ENCODE measurements at regions not wholly inside any gene's neighbourhood (a gene's known extent, or its start where the extent isn't known, plus 50 kb on each side); places are given as distances from the start of the nearest gene placed in this dataset.

GRCh38 chr5:102010644-102011043, 285.4 kb downstream of the SLCO4C1 start:
- Histone ChIP-seq H3K9me3 (no peaks in the 10 kb centered on the region), H3K4me1 (no peaks in the 10 kb centered on the region), H3K4me3 (no peak overlapping the region), H3K27me3 (no peaks in the 10 kb centered on the region), H3K36me3 (ENCODE audit: low read depth, missing control alignments) (no peaks in the 10 kb centered on the region), H3K27ac (no peak overlapping the region)
- intact Hi-C loops (cut with DNase I; ENCODE audit: low total_unique reads) = no loop called here
- DNase-seq = no peak
- TF ChIP-seq POLR2A (IDR thresholded peaks at IDR 0.05) = no peak
- TF ChIP-seq, protein P1, sequence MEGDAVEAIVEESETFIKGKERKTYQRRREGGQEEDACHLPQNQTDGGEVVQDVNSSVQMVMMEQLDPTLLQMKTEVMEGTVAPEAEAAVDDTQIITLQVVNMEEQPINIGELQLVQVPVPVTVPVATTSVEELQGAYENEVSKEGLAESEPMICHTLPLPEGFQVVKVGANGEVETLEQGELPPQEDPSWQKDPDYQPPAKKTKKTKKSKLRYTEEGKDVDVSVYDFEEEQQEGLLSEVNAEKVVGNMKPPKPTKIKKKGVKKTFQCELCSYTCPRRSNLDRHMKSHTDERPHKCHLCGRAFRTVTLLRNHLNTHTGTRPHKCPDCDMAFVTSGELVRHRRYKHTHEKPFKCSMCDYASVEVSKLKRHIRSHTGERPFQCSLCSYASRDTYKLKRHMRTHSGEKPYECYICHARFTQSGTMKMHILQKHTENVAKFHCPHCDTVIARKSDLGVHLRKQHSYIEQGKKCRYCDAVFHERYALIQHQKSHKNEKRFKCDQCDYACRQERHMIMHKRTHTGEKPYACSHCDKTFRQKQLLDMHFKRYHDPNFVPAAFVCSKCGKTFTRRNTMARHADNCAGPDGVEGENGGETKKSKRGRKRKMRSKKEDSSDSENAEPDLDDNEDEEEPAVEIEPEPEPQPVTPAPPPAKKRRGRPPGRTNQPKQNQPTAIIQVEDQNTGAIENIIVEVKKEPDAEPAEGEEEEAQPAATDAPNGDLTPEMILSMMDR (IDR thresholded peaks at IDR 0.05) = no peak

DNA sequence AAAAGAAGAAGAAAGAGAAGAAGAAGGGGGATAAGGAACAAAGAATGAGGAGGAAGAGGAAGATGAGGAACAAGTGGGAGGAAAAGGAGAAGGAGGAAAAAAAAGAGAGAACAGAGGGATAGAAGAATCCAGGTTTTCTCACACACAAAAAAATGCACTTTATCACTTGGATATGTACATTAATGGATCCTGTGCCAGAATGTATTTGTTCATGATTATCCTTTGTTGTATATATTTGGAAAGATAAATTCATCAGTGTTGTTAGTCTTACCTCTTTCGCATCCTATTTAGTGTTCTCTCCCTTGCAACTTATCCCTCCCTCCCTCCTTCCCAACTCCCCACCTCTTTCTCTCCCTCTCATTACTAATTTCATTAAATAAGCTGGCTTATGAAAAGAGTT, 298.8 kb downstream of the SLCO4C1 start:
- TF ChIP-seq, protein P1 (IDR thresholded peaks at IDR 0.05) = no peak
- no peak for TF ChIP-seq POLR2A (IDR thresholded peaks at IDR 0.05)
- Histone ChIP-seq H3K4me3 (no peak overlapping the region), H3K27me3 (no peaks in the 10 kb centered on the region), H3K27ac (no peak overlapping the region), H3K4me1 (no peaks in the 10 kb centered on the region), H3K36me3 (ENCODE audit: low read depth, missing control alignments) (no peaks in the 10 kb centered on the region), H3K9me3 (no peaks in the 10 kb centered on the region)
- no peak for DNase-seq
- 86 to 89% methylated on average over 1 of the region's 1 CpG for WGBS, 2 donors
- intact Hi-C loops (cut with DNase I; ENCODE audit: low total_unique reads) = no loop called here

DNA sequence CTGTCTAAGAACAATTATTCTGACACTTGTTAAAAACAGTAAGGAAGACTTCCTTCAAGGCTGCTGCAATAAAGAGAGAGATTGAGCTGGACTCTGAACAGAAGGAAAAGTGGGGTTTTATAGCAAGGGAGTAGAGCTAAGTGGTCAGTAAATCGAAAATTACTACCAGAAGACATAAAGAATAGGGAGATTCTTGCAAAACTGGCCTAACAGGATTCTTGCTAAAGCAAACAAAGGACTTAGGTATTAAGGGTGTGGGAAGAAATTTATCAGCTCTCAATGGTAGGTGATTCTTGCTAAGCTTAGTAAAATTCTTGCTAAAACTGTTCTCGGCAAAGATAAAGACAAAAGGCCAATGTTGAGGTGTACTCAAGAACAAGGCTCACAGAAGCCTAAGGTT, 300.5 kb downstream of the SLCO4C1 start:
- Histone ChIP-seq H3K36me3 (ENCODE audit: low read depth, missing control alignments) (no peaks in the 10 kb centered on the region), H3K9me3 (no peaks in the 10 kb centered on the region), H3K4me1 (no peaks in the 10 kb centered on the region), H3K27me3 (no peaks in the 10 kb centered on the region), H3K4me3 (no peak overlapping the region), H3K27ac (no peak overlapping the region)
- TF ChIP-seq, protein P1 (IDR thresholded peaks at IDR 0.05) = no peak
- intact Hi-C loops (cut with DNase I; ENCODE audit: low total_unique reads) = no loop called here
- WGBS, 2 donors = 76 to 79% methylated on average over 2 of the region's 2 CpGs
- no peak for DNase-seq

- no peaks in the 10 kb centered on the region for H3K27me3 ChIP-seq
- WGBS, 2 donors = 84 to 87% methylated on average over 1 of the region's 1 CpG
- intact Hi-C loops (cut with DNase I; ENCODE audit: low total_unique reads) = no loop called here
- no peak overlapping the region for H3K27ac ChIP-seq
- H3K9me3 ChIP-seq = no peaks in the 10 kb centered on the region
- H3K4me3 ChIP-seq = no peak overlapping the region
- no peaks in the 10 kb centered on the region for H3K4me1 ChIP-seq
- H3K36me3 ChIP-seq (ENCODE audit: low read depth, missing control alignments) = no peaks in the 10 kb centered on the region
- TF ChIP-seq, protein P1 (IDR thresholded peaks at IDR 0.05) = no peak
- TF ChIP-seq POLR2A (IDR thresholded peaks at IDR 0.05) = no peak
- DNase-seq = no peak
Observed at GRCh38 chr5:101991486-101991885, 304.6 kb downstream of the SLCO4C1 start.

DNA sequence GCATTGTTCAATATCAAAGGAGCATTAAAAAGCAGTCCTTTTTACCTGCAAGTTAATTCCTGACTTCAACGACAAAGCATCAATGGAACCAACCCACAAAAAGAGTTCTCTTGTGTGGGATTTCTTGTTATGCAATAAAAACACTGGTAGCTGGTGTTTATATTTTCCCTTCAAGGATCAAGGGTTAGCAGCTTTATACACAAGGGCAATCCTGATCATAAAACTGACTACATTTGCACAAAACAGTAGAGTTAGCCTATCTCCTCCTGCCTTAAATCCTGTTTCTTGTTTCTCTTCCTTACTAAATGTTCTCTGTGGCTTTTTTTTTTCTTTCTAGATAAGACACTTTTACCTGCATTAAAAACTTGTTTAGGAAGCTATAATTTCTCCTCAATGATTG, 306.4 kb downstream of the SLCO4C1 start:
- no peaks in the 10 kb centered on the region for H3K4me1 ChIP-seq
- TF ChIP-seq POLR2A (IDR thresholded peaks at IDR 0.05) = no peak
- TF ChIP-seq, protein P1 (IDR thresholded peaks at IDR 0.05) = no peak
- no peaks in the 10 kb centered on the region for H3K9me3 ChIP-seq
- DNase-seq = no peak
- no peak overlapping the region for H3K27ac ChIP-seq
- no peaks in the 10 kb centered on the region for H3K36me3 ChIP-seq (ENCODE audit: low read depth, missing control alignments)
- intact Hi-C loops (cut with DNase I; ENCODE audit: low total_unique reads) = no loop called here
- 73 to 76% methylated on average over 1 of the region's 1 CpG for WGBS, 2 donors
- H3K27me3 ChIP-seq = no peaks in the 10 kb centered on the region
- no peak overlapping the region for H3K4me3 ChIP-seq

All from testis (tissue), 2 donors.